HL-60 (cell line): ENCODE measurements at regions not wholly inside any gene's neighbourhood (a gene's known extent, or its start where the extent isn't known, plus 50 kb on each side); places are given as distances from the start of the nearest gene placed in this dataset.

Source experiments
- TF ChIP-seq, protein P1 (sequence below): IDR thresholded peaks from one replicate; pipeline ENCODE4 v1.5.1; 2011; ENCODE audit warnings: low read length, control low read depth, inconsistent platforms; ENCODE audit not compliant: insufficient read depth
- TF ChIP-seq, protein P2 (sequence below): IDR thresholded peaks from 2 replicates; pipeline ENCODE4 v1.6.1; 2012; ENCODE audit warnings: low read depth; ENCODE audit not compliant: insufficient replicate concordance

DNA sequence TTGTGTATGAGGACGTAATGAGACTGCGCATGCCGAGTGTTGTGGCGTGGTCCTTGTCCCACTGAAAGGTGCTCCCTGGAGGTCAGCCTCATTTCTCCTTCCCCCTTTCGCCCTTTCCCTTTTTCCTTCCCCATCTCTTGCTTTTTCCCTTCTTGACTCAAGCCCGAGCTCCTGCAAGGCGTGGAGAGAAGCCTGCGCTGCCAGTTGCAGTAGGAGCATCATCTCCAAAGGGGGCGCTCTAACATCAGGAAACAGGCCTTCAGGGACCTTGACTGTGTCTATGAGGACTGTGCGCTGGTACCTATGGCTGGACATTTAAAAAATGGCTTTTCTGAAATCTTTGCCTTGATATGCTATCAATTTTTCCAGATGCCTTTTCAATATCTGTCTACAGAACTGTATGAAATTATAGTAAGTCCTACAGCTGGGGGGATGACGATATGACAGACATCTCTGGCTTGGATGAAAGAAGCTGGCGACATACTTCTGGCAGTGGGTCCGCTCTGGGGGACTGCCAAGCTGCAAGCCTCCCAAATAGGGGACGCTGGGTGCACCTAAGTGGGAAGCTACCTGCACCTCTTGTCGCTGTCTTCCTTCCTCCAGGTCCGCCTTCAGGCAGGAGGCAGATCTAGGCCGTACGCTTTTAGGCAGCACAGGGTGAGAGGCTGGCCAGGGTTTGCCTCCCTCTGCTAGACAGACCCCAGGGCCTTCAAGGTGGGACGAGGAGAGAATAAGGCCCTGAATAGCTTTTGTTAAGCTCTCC, 96.5 kb downstream of the NXPE2 start:
- TF ChIP-seq, protein P1, sequence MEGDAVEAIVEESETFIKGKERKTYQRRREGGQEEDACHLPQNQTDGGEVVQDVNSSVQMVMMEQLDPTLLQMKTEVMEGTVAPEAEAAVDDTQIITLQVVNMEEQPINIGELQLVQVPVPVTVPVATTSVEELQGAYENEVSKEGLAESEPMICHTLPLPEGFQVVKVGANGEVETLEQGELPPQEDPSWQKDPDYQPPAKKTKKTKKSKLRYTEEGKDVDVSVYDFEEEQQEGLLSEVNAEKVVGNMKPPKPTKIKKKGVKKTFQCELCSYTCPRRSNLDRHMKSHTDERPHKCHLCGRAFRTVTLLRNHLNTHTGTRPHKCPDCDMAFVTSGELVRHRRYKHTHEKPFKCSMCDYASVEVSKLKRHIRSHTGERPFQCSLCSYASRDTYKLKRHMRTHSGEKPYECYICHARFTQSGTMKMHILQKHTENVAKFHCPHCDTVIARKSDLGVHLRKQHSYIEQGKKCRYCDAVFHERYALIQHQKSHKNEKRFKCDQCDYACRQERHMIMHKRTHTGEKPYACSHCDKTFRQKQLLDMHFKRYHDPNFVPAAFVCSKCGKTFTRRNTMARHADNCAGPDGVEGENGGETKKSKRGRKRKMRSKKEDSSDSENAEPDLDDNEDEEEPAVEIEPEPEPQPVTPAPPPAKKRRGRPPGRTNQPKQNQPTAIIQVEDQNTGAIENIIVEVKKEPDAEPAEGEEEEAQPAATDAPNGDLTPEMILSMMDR = peak; percentile 54
- TF ChIP-seq, protein P2, sequence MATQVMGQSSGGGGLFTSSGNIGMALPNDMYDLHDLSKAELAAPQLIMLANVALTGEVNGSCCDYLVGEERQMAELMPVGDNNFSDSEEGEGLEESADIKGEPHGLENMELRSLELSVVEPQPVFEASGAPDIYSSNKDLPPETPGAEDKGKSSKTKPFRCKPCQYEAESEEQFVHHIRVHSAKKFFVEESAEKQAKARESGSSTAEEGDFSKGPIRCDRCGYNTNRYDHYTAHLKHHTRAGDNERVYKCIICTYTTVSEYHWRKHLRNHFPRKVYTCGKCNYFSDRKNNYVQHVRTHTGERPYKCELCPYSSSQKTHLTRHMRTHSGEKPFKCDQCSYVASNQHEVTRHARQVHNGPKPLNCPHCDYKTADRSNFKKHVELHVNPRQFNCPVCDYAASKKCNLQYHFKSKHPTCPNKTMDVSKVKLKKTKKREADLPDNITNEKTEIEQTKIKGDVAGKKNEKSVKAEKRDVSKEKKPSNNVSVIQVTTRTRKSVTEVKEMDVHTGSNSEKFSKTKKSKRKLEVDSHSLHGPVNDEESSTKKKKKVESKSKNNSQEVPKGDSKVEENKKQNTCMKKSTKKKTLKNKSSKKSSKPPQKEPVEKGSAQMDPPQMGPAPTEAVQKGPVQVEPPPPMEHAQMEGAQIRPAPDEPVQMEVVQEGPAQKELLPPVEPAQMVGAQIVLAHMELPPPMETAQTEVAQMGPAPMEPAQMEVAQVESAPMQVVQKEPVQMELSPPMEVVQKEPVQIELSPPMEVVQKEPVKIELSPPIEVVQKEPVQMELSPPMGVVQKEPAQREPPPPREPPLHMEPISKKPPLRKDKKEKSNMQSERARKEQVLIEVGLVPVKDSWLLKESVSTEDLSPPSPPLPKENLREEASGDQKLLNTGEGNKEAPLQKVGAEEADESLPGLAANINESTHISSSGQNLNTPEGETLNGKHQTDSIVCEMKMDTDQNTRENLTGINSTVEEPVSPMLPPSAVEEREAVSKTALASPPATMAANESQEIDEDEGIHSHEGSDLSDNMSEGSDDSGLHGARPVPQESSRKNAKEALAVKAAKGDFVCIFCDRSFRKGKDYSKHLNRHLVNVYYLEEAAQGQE = no peak
